ENCODE measurements at regions not wholly inside any gene's neighbourhood (a gene's known extent, or its start where the extent isn't known, plus 50 kb on each side); places are given as distances from the start of the nearest gene placed in this dataset.

DNA sequence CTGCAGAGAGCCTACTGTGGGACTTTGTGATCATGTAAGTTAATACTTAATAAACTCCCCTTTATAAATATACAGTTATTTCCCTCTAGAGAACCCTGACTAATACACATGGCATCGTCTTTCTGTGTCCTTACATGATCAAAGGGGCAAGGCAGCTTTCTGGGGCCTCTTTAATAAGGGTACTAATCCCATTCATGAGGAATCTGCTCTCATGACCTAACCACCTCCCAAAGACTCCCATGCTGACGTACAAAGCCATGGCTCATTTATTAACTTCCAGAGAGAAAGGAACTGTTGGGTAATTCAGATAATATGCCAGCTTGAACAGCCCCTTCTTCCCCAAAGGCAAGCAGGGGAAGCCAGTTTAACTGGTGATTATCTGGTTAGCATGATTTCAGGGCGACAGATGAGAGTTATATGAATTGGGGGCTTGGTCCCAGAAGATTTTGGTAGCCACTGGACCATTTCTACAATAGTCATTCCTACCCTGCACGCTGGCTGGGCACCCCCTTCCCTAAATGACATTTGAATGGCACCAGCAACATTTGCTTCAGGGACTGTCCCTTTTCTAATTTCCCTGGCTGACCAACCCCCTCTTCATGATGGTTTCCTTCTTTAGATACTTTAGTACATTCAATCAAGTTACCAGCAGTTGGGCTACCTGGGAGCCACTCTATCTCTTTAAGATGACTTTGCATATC is 83.6 kb upstream of the C3orf80 start:
- Mint-ChIP-seq H3K36me3 (ENCODE audit: low read depth) (no peaks in the 10 kb centered on the region), H3K4me1 (peaks cover 4% of the 10 kb centered on the region), H3K4me3 (no peak overlapping the region), H3K27me3 (ENCODE audit: low read depth) (no peaks in the 10 kb centered on the region), H3K9me3 (peaks cover 16% of the 10 kb centered on the region), H3K27ac (ENCODE audit: unreplicated experiment) (no peak overlapping the region)
- no peak for DNase-seq (ENCODE audit: low read depth, low spot score)
- TF ChIP-seq, protein P1, sequence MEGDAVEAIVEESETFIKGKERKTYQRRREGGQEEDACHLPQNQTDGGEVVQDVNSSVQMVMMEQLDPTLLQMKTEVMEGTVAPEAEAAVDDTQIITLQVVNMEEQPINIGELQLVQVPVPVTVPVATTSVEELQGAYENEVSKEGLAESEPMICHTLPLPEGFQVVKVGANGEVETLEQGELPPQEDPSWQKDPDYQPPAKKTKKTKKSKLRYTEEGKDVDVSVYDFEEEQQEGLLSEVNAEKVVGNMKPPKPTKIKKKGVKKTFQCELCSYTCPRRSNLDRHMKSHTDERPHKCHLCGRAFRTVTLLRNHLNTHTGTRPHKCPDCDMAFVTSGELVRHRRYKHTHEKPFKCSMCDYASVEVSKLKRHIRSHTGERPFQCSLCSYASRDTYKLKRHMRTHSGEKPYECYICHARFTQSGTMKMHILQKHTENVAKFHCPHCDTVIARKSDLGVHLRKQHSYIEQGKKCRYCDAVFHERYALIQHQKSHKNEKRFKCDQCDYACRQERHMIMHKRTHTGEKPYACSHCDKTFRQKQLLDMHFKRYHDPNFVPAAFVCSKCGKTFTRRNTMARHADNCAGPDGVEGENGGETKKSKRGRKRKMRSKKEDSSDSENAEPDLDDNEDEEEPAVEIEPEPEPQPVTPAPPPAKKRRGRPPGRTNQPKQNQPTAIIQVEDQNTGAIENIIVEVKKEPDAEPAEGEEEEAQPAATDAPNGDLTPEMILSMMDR (conservative IDR thresholded peaks at IDR 0.05), result no peak

DNA sequence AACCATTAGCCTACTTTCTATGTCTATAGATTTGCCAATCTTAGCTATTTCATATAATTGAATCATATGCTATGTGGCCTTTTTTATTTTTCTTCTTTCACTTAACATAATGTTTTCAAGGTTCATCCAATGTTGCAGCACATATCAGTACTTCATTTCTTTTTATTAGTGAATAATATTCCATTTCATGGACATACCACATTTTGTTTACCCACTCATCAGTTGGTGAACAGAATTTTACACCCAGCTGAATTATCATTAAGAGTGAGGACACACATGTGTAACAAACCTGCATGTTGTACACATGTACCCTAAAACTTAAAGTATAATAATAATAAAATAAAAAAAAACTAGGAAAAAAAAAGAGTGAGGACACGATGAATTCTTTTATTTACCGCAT is 81.7 kb upstream of the C3orf80 start:
- Mint-ChIP-seq H3K9me3 (peaks cover 16% of the 10 kb centered on the region), H3K4me3 (no peak overlapping the region), H3K27me3 (ENCODE audit: low read depth) (no peaks in the 10 kb centered on the region), H3K36me3 (ENCODE audit: low read depth) (no peaks in the 10 kb centered on the region), H3K27ac (ENCODE audit: unreplicated experiment) (no peak overlapping the region), H3K4me1 (peaks cover 4% of the 10 kb centered on the region)
- TF ChIP-seq, protein P1 (conservative IDR thresholded peaks at IDR 0.05), result no peak
- no peak for DNase-seq (ENCODE audit: low read depth, low spot score)

DNA sequence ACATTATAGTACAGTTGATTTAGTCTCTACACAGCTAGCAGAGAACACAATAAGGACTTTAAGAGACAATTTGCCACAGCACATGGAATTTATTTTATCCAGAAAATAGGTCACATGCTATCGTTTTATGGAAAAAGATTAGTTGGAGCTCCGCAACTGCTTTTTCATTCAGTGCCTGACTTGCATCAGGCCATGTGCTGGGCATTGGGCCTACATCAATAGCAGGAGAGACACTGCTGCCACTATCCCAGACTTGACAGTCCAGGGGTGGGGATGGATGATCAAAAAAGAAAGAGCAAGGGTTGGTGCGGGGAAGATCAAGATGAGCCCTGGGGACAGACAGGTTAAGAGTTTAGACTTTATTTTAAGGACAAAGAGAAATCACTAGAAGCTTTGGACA is 75.2 kb upstream of the C3orf80 start:
- Mint-ChIP-seq H3K4me3 (no peak overlapping the region), H3K9me3 (no peaks in the 10 kb centered on the region), H3K27ac (ENCODE audit: unreplicated experiment) (no peak overlapping the region), H3K27me3 (ENCODE audit: low read depth) (no peaks in the 10 kb centered on the region), H3K36me3 (ENCODE audit: low read depth) (no peaks in the 10 kb centered on the region), H3K4me1 (peaks cover 6% of the 10 kb centered on the region)
- no peak for DNase-seq (ENCODE audit: low read depth, low spot score)
- TF ChIP-seq, protein P1 (conservative IDR thresholded peaks at IDR 0.05), result no peak

DNA sequence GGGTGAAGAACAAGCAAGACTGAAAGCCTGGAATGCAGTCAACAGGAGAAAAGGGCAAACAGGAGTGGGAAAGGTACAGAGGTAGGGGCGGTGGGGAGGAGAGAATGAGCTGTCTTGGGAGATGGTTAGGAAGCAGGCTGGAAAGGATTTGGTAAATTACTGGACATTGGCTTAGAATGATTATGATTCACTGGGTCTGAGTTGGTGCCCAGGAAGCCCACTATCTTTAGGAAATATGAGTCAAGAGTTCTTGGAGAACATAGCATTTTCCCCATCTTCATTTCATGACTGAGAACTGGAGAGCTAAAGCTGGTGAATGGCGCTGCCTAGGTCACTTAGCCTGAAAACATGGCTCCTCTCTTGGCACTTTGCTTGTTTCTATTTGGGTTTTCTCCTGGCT is 74.7 kb upstream of the C3orf80 start:
- Mint-ChIP-seq H3K4me1 (peaks cover 6% of the 10 kb centered on the region), H3K36me3 (ENCODE audit: low read depth) (no peaks in the 10 kb centered on the region), H3K27me3 (ENCODE audit: low read depth) (no peaks in the 10 kb centered on the region), H3K9me3 (no peaks in the 10 kb centered on the region), H3K27ac (ENCODE audit: unreplicated experiment) (no peak overlapping the region), H3K4me3 (no peak overlapping the region)
- TF ChIP-seq, protein P1 (conservative IDR thresholded peaks at IDR 0.05), result no peak
- DNase-seq (ENCODE audit: low read depth, low spot score), result no peak

DNA sequence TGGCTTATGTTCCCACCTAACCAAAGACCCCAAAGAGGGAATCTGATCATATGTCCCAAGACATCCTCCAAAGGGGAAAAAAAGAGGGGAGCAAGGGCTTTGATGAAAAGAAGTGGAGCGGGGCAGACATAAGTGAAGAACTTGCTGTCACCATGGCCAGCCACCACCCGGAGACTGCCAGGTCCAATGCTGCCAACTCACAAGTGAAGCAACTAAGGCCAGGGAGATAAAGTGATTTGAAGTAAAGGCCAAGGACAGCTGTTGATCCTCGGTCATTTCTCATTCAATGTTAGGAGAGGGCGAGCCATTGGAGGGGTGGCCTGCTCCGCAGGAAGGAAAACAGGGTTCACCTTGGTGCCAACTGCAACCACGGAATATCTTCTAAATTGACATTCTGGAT is 72.6 kb upstream of the C3orf80 start:
- DNase-seq (ENCODE audit: low read depth, low spot score), result no peak
- Mint-ChIP-seq H3K27ac (ENCODE audit: unreplicated experiment) (no peak overlapping the region), H3K4me3 (no peak overlapping the region), H3K9me3 (no peaks in the 10 kb centered on the region), H3K27me3 (ENCODE audit: low read depth) (no peaks in the 10 kb centered on the region), H3K36me3 (ENCODE audit: low read depth) (no peaks in the 10 kb centered on the region), H3K4me1 (peaks cover 6% of the 10 kb centered on the region)
- TF ChIP-seq, protein P1 (conservative IDR thresholded peaks at IDR 0.05), result no peak

All from neural crest cell (in vitro differentiated cells).